B cell (primary cell): ENCODE measurements at regions not wholly inside any gene's neighbourhood (a gene's known extent, or its start where the extent isn't known, plus 50 kb on each side); places are given as distances from the start of the nearest gene placed in this dataset.

ENCODE experiments used
- ATAC-seq: fragments of 200-7000 bp; cut with Tn5 transposase; one replicate; pipeline ENCODE4 v1.10.0; 2021; ENCODE audit warnings: low read depth, mild to moderate bottlenecking, moderate number of reproducible peaks, moderate library complexity
- CTCF ChIA-PET: fragments of 350-600 bp; sonication (Branson Sonifier 250); formaldehyde crosslinking; loops from one replicate; lab custom pipeline; 2021; ENCODE audit warnings: antibody characterized with exemption, inconsistent platforms; lab: Charles Lee
- POLR2A ChIA-PET: fragments of 350-600 bp; sonication (Branson Sonifier 250); formaldehyde crosslinking; loops from one replicate; lab custom pipeline; 2021; ENCODE audit warnings: antibody characterized with exemption; lab: Charles Lee
- DNase-seq: peaks from one replicate; pipeline ENCODE4 v3.0.0; 2013
- H2AFZ ChIP-seq: 2 replicates; pipeline ENCODE4 v1.6.1; 2012; ENCODE audit warnings: mild to moderate bottlenecking, low read depth, low read length; ENCODE audit not compliant: insufficient read depth, poor library complexity, severe bottlenecking
- H3K27ac ChIP-seq, 2 donors: 1 replicate in 1 of 2; 2 replicates in 1 of 2; pipeline ENCODE4 v1.5.1; 2012 to 2013; ENCODE audit warnings: low read length in 2 of 2, mild to moderate bottlenecking in 2 of 2, moderate library complexity in 1 of 2
- H3K27me3 ChIP-seq, 4 experiments: fragments of 200-600 bp in 1 of 4; sonication (generic) in 1 of 4; replicated peaks in 1 of 4; 1 replicate in 2 of 4; 2 replicates in 2 of 4; pipeline versions ENCODE4 v1.6.1 to v1.7.0; 2013 to 2016; ENCODE audit warnings: low read length in 3 of 4, mild to moderate bottlenecking in 2 of 4, mixed read lengths in 1 of 4, moderate library complexity in 1 of 4; ENCODE audit not compliant: insufficient read depth in 4 of 4, control insufficient read depth in 3 of 4; ENCODE audit errors: control extremely low read depth in 1 of 4
- H3K36me3 ChIP-seq, 2 experiments: replicated peaks in 1 of 2; 1 replicate in 1 of 2; 2 replicates in 1 of 2; pipeline versions ENCODE4 v1.6.1 to v1.7.1; 2013; ENCODE audit warnings: low read length in 1 of 2; ENCODE audit not compliant: insufficient read depth in 2 of 2, control insufficient read depth in 1 of 2; ENCODE audit errors: control extremely low read depth in 1 of 2, extremely low read depth in 1 of 2
- H3K4me1 ChIP-seq, 2 donors: fragments of 200-600 bp in 1 of 2; sonication (generic) in 1 of 2; 1 replicate in 1 of 2; 2 replicates in 1 of 2; pipeline versions ENCODE4 v1.5.1 to v1.6.1; 2013 to 2017; ENCODE audit warnings: low read length in 2 of 2; ENCODE audit not compliant: control insufficient read depth in 2 of 2, insufficient read depth in 2 of 2
- H3K4me2 ChIP-seq: replicated peaks from 2 replicates; pipeline ENCODE3; 2012; ENCODE audit warnings: mild to moderate bottlenecking, low read depth, low read length; ENCODE audit not compliant: poor library complexity, severe bottlenecking
- H3K4me3 ChIP-seq, 5 experiments: fragments of 200-600 bp in 1 of 5; sonication (generic) in 1 of 5; 1 replicate in 3 of 5; 2 replicates in 2 of 5; pipeline versions ENCODE4 v1.5.1 to v1.7.0; 2011 to 2016; ENCODE audit warnings: low read length in 4 of 5, mild to moderate bottlenecking in 4 of 5, low read depth in 2 of 5, control low read depth in 1 of 5, moderate library complexity in 1 of 5; ENCODE audit not compliant: insufficient read depth in 1 of 5; ENCODE audit errors: control extremely low read depth in 1 of 5, extremely low read depth in 1 of 5
- H3K79me2 ChIP-seq: fragments of 200-600 bp; sonication (generic); one replicate; pipeline ENCODE4 v1.6.0; 2016; ENCODE audit warnings: low read length; ENCODE audit not compliant: control insufficient read depth, insufficient read depth
- H3K9ac ChIP-seq: fragments of 200-600 bp; sonication (generic); 2 replicates; pipeline ENCODE4 v1.6.1; 2017; ENCODE audit warnings: mild to moderate bottlenecking, low read length, moderate library complexity
- H3K9me3 ChIP-seq, 3 donors: one replicate each; pipeline versions ENCODE4 v1.6.1 to v1.7.1; 2013; ENCODE audit warnings: low read length in 2 of 3; ENCODE audit not compliant: control insufficient read depth in 2 of 3, insufficient read depth in 1 of 3; ENCODE audit errors: control extremely low read depth in 1 of 3
- H4K20me1 ChIP-seq: 2 replicates; pipeline ENCODE4 v1.6.0; 2012; ENCODE audit warnings: mild to moderate bottlenecking, low read length; ENCODE audit not compliant: insufficient read depth, control insufficient read depth, poor library complexity, severe bottlenecking
- H3K27ac Mint-ChIP-seq: one replicate; pipeline ENCODE4 v1.8.0; 2021; ENCODE audit warnings: mixed read lengths
- H3K27me3 Mint-ChIP-seq: one replicate; pipeline ENCODE4 v1.8.0; 2021; ENCODE audit warnings: mixed read lengths
- H3K4me1 Mint-ChIP-seq: one replicate; pipeline ENCODE4 v1.8.0; 2021; ENCODE audit warnings: mixed read lengths
- H3K4me3 Mint-ChIP-seq: one replicate; pipeline ENCODE4 v1.8.0; 2021; ENCODE audit warnings: mixed read lengths
- H3K9me3 Mint-ChIP-seq: one replicate; pipeline ENCODE4 v1.8.0; 2022; ENCODE audit warnings: mixed read lengths; ENCODE audit not compliant: insufficient read depth
- EZH2 ChIP-seq: IDR thresholded peaks from 2 replicates; pipeline ENCODE4 v1.6.1; 2012; ENCODE audit warnings: borderline replicate concordance, low read depth, mild to moderate bottlenecking, moderate library complexity, low read length; ENCODE audit not compliant: insufficient read depth, poor library complexity, severe bottlenecking
- WGBS: methylation state at CpG from one replicate; pipeline ENCODE4 v1.1.5; 2013; ENCODE audit warnings: missing lambda C conversion rate; ENCODE audit not compliant: insufficient coverage; 5-methylcytosine and 5-hydroxymethylcytosine counted together
- intact Hi-C: fragments of 100-400 bp; cut with micrococcal nuclease; formaldehyde crosslinking; loops from one replicate; pipeline ENCODE4 v1.10.0; 2022
- TF ChIP-seq, protein P1 (sequence below): fragments of 200-600 bp; IDR thresholded peaks from one replicate; pipeline ENCODE4 v1.8.0; 2022; ENCODE audit warnings: antibody characterized with exemption, mild to moderate bottlenecking

DNA sequence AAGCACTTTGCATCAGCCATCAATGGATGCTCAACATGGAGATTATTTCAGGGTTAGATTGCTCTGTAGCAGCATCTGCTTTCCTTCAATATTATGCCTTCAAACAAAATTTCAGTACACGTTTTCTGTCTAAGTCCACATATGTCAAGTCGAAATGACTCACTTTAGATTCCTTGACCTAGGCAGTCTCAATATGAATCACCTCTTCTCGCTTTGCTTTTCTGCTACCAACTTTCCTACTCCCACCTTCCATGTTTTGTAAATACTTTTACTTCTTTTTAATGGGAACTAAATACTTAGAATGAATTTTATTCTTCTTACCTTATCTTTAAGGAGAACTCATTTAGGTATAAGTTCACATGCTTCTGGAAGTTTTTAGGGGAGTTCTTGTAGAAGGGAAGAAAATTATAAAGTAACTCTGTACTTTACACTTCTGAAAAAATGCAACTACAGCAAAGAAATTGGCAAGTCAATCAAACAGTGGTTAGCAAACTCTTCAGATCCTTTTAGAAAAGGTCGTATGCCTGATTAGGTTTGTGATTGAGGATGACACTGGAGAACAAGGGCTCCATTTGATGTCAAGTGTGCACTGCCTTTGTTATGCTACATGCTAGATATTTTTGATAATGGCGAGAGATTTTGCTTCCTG is 478.5 kb upstream of the SMARCA2 start:
- Histone ChIP-seq H3K9ac (no peak overlapping the region), H2AFZ (no peak overlapping the region), H3K36me3 (no peaks in the 10 kb centered on the region), H3K4me2 (no peak overlapping the region), H3K79me2 (no peaks in the 10 kb centered on the region), H3K4me1 (no peaks in the 10 kb centered on the region), H3K27ac (no peak overlapping the region), H3K4me3 (no peak overlapping the region), H3K27me3 (no peaks in the 10 kb centered on the region), H4K20me1 (no peaks in the 10 kb centered on the region), H3K9me3 (no peaks in the 10 kb centered on the region)
- intact Hi-C loops = no loop called here
- WGBS = 95% methylated on average over 2 of the region's 5 CpGs
- ATAC-seq (no peak), DNase-seq (no peak)
- ChIA-PET POLR2A (no interaction called here), CTCF (no interaction called here)
- TF ChIP-seq EZH2 = no peak
- TF ChIP-seq, protein P1, sequence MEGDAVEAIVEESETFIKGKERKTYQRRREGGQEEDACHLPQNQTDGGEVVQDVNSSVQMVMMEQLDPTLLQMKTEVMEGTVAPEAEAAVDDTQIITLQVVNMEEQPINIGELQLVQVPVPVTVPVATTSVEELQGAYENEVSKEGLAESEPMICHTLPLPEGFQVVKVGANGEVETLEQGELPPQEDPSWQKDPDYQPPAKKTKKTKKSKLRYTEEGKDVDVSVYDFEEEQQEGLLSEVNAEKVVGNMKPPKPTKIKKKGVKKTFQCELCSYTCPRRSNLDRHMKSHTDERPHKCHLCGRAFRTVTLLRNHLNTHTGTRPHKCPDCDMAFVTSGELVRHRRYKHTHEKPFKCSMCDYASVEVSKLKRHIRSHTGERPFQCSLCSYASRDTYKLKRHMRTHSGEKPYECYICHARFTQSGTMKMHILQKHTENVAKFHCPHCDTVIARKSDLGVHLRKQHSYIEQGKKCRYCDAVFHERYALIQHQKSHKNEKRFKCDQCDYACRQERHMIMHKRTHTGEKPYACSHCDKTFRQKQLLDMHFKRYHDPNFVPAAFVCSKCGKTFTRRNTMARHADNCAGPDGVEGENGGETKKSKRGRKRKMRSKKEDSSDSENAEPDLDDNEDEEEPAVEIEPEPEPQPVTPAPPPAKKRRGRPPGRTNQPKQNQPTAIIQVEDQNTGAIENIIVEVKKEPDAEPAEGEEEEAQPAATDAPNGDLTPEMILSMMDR = no peak
- peaks cover 2% of the 10 kb centered on the region for H3K9me3 Mint-ChIP-seq
- no peaks in the 10 kb centered on the region for H3K4me1 Mint-ChIP-seq
- no peak overlapping the region for H3K27ac Mint-ChIP-seq
- H3K27me3 Mint-ChIP-seq = no peaks in the 10 kb centered on the region
- no peak overlapping the region for H3K4me3 Mint-ChIP-seq

DNA sequence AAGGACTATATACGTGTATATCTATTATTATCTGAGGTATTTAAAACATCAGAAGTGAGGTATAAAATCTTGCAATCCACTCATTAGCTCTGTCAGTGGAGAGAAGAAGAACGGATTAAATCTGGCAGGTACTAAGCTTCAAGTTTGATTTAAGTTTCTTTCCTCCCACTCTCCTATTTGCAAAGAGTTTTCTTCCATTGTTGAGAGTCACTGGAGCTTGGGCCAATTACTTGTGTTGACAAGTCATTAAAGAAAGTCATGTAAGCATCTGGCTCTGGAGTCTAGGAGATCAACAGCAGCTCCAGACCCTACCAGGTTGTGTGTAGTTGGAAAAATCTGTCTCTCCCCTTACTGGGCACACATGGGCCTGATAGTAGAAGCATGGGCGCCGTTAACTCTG is 476.8 kb upstream of the SMARCA2 start:
- Histone ChIP-seq H3K27ac (no peak overlapping the region), H3K9me3 (no peaks in the 10 kb centered on the region), H3K79me2 (no peaks in the 10 kb centered on the region), H3K4me1 (no peaks in the 10 kb centered on the region), H4K20me1 (no peaks in the 10 kb centered on the region), H3K36me3 (no peaks in the 10 kb centered on the region), H3K4me2 (no peak overlapping the region), H2AFZ (no peak overlapping the region), H3K27me3 (no peaks in the 10 kb centered on the region), H3K4me3 (no peak overlapping the region), H3K9ac (no peak overlapping the region)
- Mint-ChIP-seq H3K4me3 (no peak overlapping the region), H3K27me3 (no peaks in the 10 kb centered on the region), H3K27ac (no peak overlapping the region), H3K4me1 (no peaks in the 10 kb centered on the region), H3K9me3 (peaks cover 2% of the 10 kb centered on the region)
- no peak for DNase-seq
- intact Hi-C loops = no loop called here
- no CpG with 5 or more reads among the region's 4 CpGs for WGBS
- ChIA-PET POLR2A (no interaction called here), CTCF (no interaction called here)
- no peak for ATAC-seq
- no peak for TF ChIP-seq EZH2
- TF ChIP-seq, protein P1 = no peak
